Endothelial cell (in vitro differentiated cells): ENCODE measurements at regions not wholly inside any gene's neighbourhood (a gene's known extent, or its start where the extent isn't known, plus 50 kb on each side); places are given as distances from the start of the nearest gene placed in this dataset.

Experiments
- DNase-seq: peaks from one replicate; pipeline ENCODE4 v3.0.0; 2021; ENCODE audit warnings: low spot score
- H3K27ac Mint-ChIP-seq: one replicate; pipeline ENCODE4 v1.8.0; 2021; ENCODE audit warnings: mixed read lengths, inconsistent platforms; ENCODE audit not compliant: unreplicated experiment
- H3K27me3 Mint-ChIP-seq: one replicate; pipeline ENCODE4 v1.8.0; 2021; ENCODE audit warnings: mild to moderate bottlenecking, moderate library complexity, mixed read lengths, inconsistent platforms; ENCODE audit not compliant: unreplicated experiment
- H3K36me3 Mint-ChIP-seq: one replicate; pipeline ENCODE4 v1.8.0; 2021; ENCODE audit warnings: mild to moderate bottlenecking, low read depth, mixed read lengths, inconsistent platforms; ENCODE audit not compliant: unreplicated experiment
- H3K4me1 Mint-ChIP-seq: one replicate; pipeline ENCODE4 v1.8.0; 2021; ENCODE audit warnings: mild to moderate bottlenecking, mixed read lengths, inconsistent platforms; ENCODE audit not compliant: unreplicated experiment
- H3K4me3 Mint-ChIP-seq: one replicate; pipeline ENCODE4 v1.8.0; 2021; ENCODE audit warnings: mild to moderate bottlenecking, mixed read lengths, inconsistent platforms; ENCODE audit not compliant: unreplicated experiment
- H3K9me3 Mint-ChIP-seq: one replicate; pipeline ENCODE4 v1.8.0; 2021; ENCODE audit warnings: mixed read lengths, inconsistent platforms; ENCODE audit not compliant: unreplicated experiment
- CTCF ChIP-seq: fragments of 200-600 bp; sonication (generic); IDR thresholded peaks from one replicate; pipeline ENCODE4 v1.5.0; 2021; ENCODE audit warnings: antibody characterized with exemption; ENCODE audit not compliant: unreplicated experiment

- Mint-ChIP-seq H3K36me3 (no peaks in the 10 kb centered on the region), H3K4me3 (no peak overlapping the region), H3K9me3 (no peaks in the 10 kb centered on the region), H3K27ac (no peak overlapping the region), H3K4me1 (no peaks in the 10 kb centered on the region), H3K27me3 (no peaks in the 10 kb centered on the region)
- no peak for DNase-seq
- TF ChIP-seq CTCF, result no peak
Measured at GRCh38 chrX:150196285-150196684, 166.8 kb upstream of the MAMLD1 start.

GRCh38 chrX:150197388-150197787, 165.7 kb upstream of the MAMLD1 start:
- TF ChIP-seq CTCF, result no peak
- Mint-ChIP-seq H3K9me3 (no peaks in the 10 kb centered on the region), H3K36me3 (no peaks in the 10 kb centered on the region), H3K4me1 (no peaks in the 10 kb centered on the region), H3K27ac (no peak overlapping the region), H3K27me3 (peaks cover 2% of the 10 kb centered on the region), H3K4me3 (no peak overlapping the region)
- DNase-seq, result no peak

GRCh38 chrX:150198776-150199175, 164.3 kb upstream of the MAMLD1 start:
- TF ChIP-seq CTCF, result no peak
- Mint-ChIP-seq H3K27ac (no peak overlapping the region), H3K4me3 (no peak overlapping the region), H3K4me1 (peaks cover 4% of the 10 kb centered on the region), H3K9me3 (no peaks in the 10 kb centered on the region), H3K27me3 (peaks cover 2% of the 10 kb centered on the region), H3K36me3 (no peaks in the 10 kb centered on the region)
- no peak for DNase-seq

GRCh38 chrX:150199181-150199580, 163.9 kb upstream of the MAMLD1 start:
- no peak overlapping the region for H3K27ac Mint-ChIP-seq
- H3K27me3 Mint-ChIP-seq, result peaks cover 2% of the 10 kb centered on the region
- H3K9me3 Mint-ChIP-seq, result no peaks in the 10 kb centered on the region
- no peak for TF ChIP-seq CTCF
- no peak overlapping the region for H3K4me3 Mint-ChIP-seq
- no peak for DNase-seq
- H3K36me3 Mint-ChIP-seq, result no peaks in the 10 kb centered on the region
- H3K4me1 Mint-ChIP-seq, result peaks cover 4% of the 10 kb centered on the region

DNA sequence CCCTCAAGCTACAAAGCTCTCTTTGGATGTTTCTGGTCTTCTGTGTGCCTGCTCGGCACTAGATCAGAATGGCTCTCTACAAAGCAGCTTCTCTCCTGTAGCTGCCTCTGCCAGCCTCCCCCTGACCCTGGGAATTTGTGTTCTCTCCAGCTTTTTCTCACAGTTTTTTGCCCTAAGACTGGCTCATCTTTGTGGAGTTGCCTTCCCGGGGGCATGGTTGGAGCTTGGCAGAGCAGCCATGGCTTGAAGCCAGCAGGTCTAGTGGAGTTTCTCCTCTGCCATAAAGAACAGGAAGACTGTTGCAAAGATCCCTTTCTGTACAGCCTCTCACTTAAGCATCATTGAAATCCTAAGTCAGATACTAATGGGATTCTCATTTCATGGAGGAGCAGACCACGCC, 163.3 kb upstream of the MAMLD1 start:
- H3K36me3 Mint-ChIP-seq, result no peaks in the 10 kb centered on the region

More for the DNA sequence above, 163.3 kb upstream of the MAMLD1 start:
- Mint-ChIP-seq H3K27me3 (peaks cover 2% of the 10 kb centered on the region), H3K27ac (no peak overlapping the region), H3K9me3 (no peaks in the 10 kb centered on the region), H3K4me1 (peaks cover 4% of the 10 kb centered on the region), H3K4me3 (no peak overlapping the region)
- no peak for DNase-seq
- no peak for TF ChIP-seq CTCF
